ENCODE measurements at regions not wholly inside any gene's neighbourhood (a gene's known extent, or its start where the extent isn't known, plus 50 kb on each side); places are given as distances from the start of the nearest gene placed in this dataset.

GRCh38 chr7:81470724-81471379 is 299.0 kb downstream of the HGF start:
- no peak for FAIRE-seq
- Histone ChIP-seq H3K4me3 (ENCODE audit: control insufficient read depth in 2 of 3, extremely low read depth in 1 of 3, insufficient read depth in 2 of 3, low read depth in 1 of 3, low read length in 3 of 3) (no peak overlapping the region), H3K9me1 (ENCODE audit: control insufficient read depth, extremely low read depth, insufficient read depth, low read length) (no peaks in the 10 kb centered on the region), H3K36me3 (ENCODE audit: control insufficient read depth in 2 of 2, extremely low read depth in 1 of 2, insufficient read depth in 2 of 2, low read length in 2 of 2) (no peaks in the 10 kb centered on the region), H3K9me3 (ENCODE audit: control insufficient read depth, low read depth, low read length) (no peaks in the 10 kb centered on the region), H3K4me1 (ENCODE audit: control insufficient read depth, extremely low read depth, insufficient read depth, low read length) (no peaks in the 10 kb centered on the region), H3K27me3 (ENCODE audit: control insufficient read depth, extremely low read depth, insufficient read depth, low read length) (no peaks in the 10 kb centered on the region), H3K9ac (ENCODE audit: control insufficient read depth, extremely low read depth, insufficient read depth, low read length) (no peak overlapping the region), H4K20me1 (ENCODE audit: control insufficient read depth, extremely low read depth, insufficient read depth, low read length) (no peaks in the 10 kb centered on the region), H2AFZ (ENCODE audit: control insufficient read depth, low read length) (no peak overlapping the region), H3K79me2 (ENCODE audit: control insufficient read depth, insufficient read depth, low read length) (no peaks in the 10 kb centered on the region), H3K4me2 (ENCODE audit: control insufficient read depth, extremely low read depth, insufficient read depth, low read depth, low read length) (no peak overlapping the region), H3K27ac (ENCODE audit: control insufficient read depth, insufficient read depth, low read length) (no peak overlapping the region)
- no peak for DNase-seq (ENCODE audit: low read depth, low spot score)
- dilution Hi-C loops (cut with MboI; ENCODE audit: extremely low pct_ligation_motif_present, low sequenced_read_pairs): no loop called here
- TF ChIP-seq EZH2 (IDR thresholded peaks at IDR 0.05; ENCODE audit: low read length) (no peak), CTCF (optimal IDR thresholded peaks at IDR 0.05 in 1 of 3, IDR thresholded peaks at IDR 0.05 in 1 of 3, conservative IDR thresholded peaks at IDR 0.05 in 1 of 3; ENCODE audit: extremely low read depth in 1 of 3, insufficient read depth in 2 of 3, low read length in 3 of 3) (no peak)

- Histone ChIP-seq H3K27me3 (ENCODE audit: control insufficient read depth, extremely low read depth, insufficient read depth, low read length) (no peaks in the 10 kb centered on the region), H3K27ac (ENCODE audit: control insufficient read depth, insufficient read depth, low read length) (no peak overlapping the region), H3K36me3 (ENCODE audit: control insufficient read depth in 2 of 2, extremely low read depth in 1 of 2, insufficient read depth in 2 of 2, low read length in 2 of 2) (no peaks in the 10 kb centered on the region), H3K9me3 (ENCODE audit: control insufficient read depth, low read depth, low read length) (no peaks in the 10 kb centered on the region), H4K20me1 (ENCODE audit: control insufficient read depth, extremely low read depth, insufficient read depth, low read length) (no peaks in the 10 kb centered on the region), H3K4me2 (ENCODE audit: control insufficient read depth, extremely low read depth, insufficient read depth, low read depth, low read length) (peak overlapping the region; percentile 9), H3K4me3 (ENCODE audit: control insufficient read depth in 2 of 3, extremely low read depth in 1 of 3, insufficient read depth in 2 of 3, low read depth in 1 of 3, low read length in 3 of 3) (no peak overlapping the region), H2AFZ (ENCODE audit: control insufficient read depth, low read length) (peak overlapping the region; percentile 63), H3K9me1 (ENCODE audit: control insufficient read depth, extremely low read depth, insufficient read depth, low read length) (no peaks in the 10 kb centered on the region), H3K79me2 (ENCODE audit: control insufficient read depth, insufficient read depth, low read length) (no peaks in the 10 kb centered on the region), H3K4me1 (ENCODE audit: control insufficient read depth, extremely low read depth, insufficient read depth, low read length) (no peaks in the 10 kb centered on the region), H3K9ac (ENCODE audit: control insufficient read depth, extremely low read depth, insufficient read depth, low read length) (no peak overlapping the region)
- dilution Hi-C loops (cut with MboI; ENCODE audit: extremely low pct_ligation_motif_present, low sequenced_read_pairs): no loop called here
- FAIRE-seq (peak; percentile 95), DNase-seq (ENCODE audit: low read depth, low spot score) (peak; percentile 15)
- TF ChIP-seq EZH2 (IDR thresholded peaks at IDR 0.05; ENCODE audit: low read length): no peak
- peak; percentile 75 to 90 (median 79) for TF ChIP-seq CTCF (optimal IDR thresholded peaks at IDR 0.05 in 1 of 3, IDR thresholded peaks at IDR 0.05 in 1 of 3, conservative IDR thresholded peaks at IDR 0.05 in 1 of 3; ENCODE audit: extremely low read depth in 1 of 3, insufficient read depth in 2 of 3, low read length in 3 of 3)
Measured at GRCh38 chr7:81469869-81470723, 299.8 kb downstream of the HGF start.
